ENCODE measurements at regions not wholly inside any gene's neighbourhood (a gene's known extent, or its start where the extent isn't known, plus 50 kb on each side); places are given as distances from the start of the nearest gene placed in this dataset.
"Not testable (repeated sequence)": the region's sequence is repeated elsewhere in the genome, so short reads cannot be mapped to it uniquely, and the experiment has no call there.

- not testable (repeated sequence) for TF ChIP-seq CSDC2 (CRISPR knock-in tag; IDR thresholded peaks at IDR 0.05); PATZ1 (CRISPR knock-in tag; IDR thresholded peaks at IDR 0.05; ENCODE audit: borderline replicate concordance); ZNF8 (CRISPR knock-in tag; IDR thresholded peaks at IDR 0.05); RARB (CRISPR knock-in tag; IDR thresholded peaks at IDR 0.05); ZNF565 (CRISPR knock-in tag; conservative IDR thresholded peaks at IDR 0.05; ENCODE audit: low read depth); GLIS3 (CRISPR knock-in tag; IDR thresholded peaks at IDR 0.05); OSR1 (CRISPR knock-in tag; IDR thresholded peaks at IDR 0.05); SNAI2 (CRISPR knock-in tag; IDR thresholded peaks at IDR 0.05); ARNTL (CRISPR knock-in tag; IDR thresholded peaks at IDR 0.05; ENCODE audit: borderline replicate concordance, low read depth); ZFP30 (CRISPR knock-in tag; IDR thresholded peaks at IDR 0.05); BACH2 (CRISPR knock-in tag; IDR thresholded peaks at IDR 0.05; ENCODE audit: borderline replicate concordance); PPARA (CRISPR knock-in tag; IDR thresholded peaks at IDR 0.05; ENCODE audit: borderline replicate concordance)
Measured at GRCh38 chr2:87429931-87430275, 318.0 kb upstream of the PLGLB2 start.

Measured in SK-N-SH treated with all-trans-retinoic acid at 6 μM for 48 hours (cell line).